DOHH2 (cell line): ENCODE measurements at regions not wholly inside any gene's neighbourhood (a gene's known extent, or its start where the extent isn't known, plus 50 kb on each side); places are given as distances from the start of the nearest gene placed in this dataset.

Source experiments
- H3F3A ChIP-seq: fragments of 200-600 bp; sonication (generic), shearing (Covaris generic); 2 replicates; pipeline ENCODE4 v1.6.0; 2016; ENCODE audit warnings: antibody characterized with exemption, mild to moderate bottlenecking; ENCODE audit not compliant: control insufficient read depth, insufficient read depth
- H3K27ac ChIP-seq: fragments of 200-600 bp; sonication (generic); 2 replicates; pipeline ENCODE4 v1.5.1; 2014; ENCODE audit warnings: low read depth, mild to moderate bottlenecking, low read length, moderate library complexity
- H3K27me3 ChIP-seq: fragments of 200-600 bp; sonication (generic); 2 replicates; pipeline ENCODE4 v1.6.1; 2014; ENCODE audit warnings: mild to moderate bottlenecking, low read length, mixed read lengths; ENCODE audit not compliant: control insufficient read depth
- H3K36me3 ChIP-seq: fragments of 200-600 bp; sonication (generic); 2 replicates; pipeline ENCODE4 v1.6.1; 2014; ENCODE audit warnings: mild to moderate bottlenecking, low read length, moderate library complexity, mixed read lengths; ENCODE audit not compliant: control insufficient read depth
- H3K4me1 ChIP-seq: fragments of 200-600 bp; sonication (generic); 2 replicates; pipeline ENCODE4 v1.6.1; 2014; ENCODE audit warnings: mild to moderate bottlenecking, low read length, mixed read lengths; ENCODE audit not compliant: control insufficient read depth
- H3K4me2 ChIP-seq: fragments of 200-600 bp; sonication (generic); 2 replicates; pipeline ENCODE4 v1.6.0; 2014; ENCODE audit warnings: mild to moderate bottlenecking, low read length, moderate library complexity
- H3K4me3 ChIP-seq: fragments of 200-600 bp; sonication (generic); 2 replicates; pipeline ENCODE4 v1.5.1; 2014; ENCODE audit warnings: mild to moderate bottlenecking, low read length, mixed read lengths
- H3K79me2 ChIP-seq: fragments of 200-600 bp; sonication (generic); 2 replicates; pipeline ENCODE4 v1.6.1; 2014; ENCODE audit warnings: mild to moderate bottlenecking, low read length, mixed read lengths; ENCODE audit not compliant: control insufficient read depth
- H3K9me2 ChIP-seq: fragments of 200-600 bp; sonication (generic); replicated peaks from 2 replicates; pipeline ENCODE4 v1.6.1; 2014; ENCODE audit warnings: mild to moderate bottlenecking, low read length, mixed read lengths; ENCODE audit not compliant: control insufficient read depth
- H3K9me3 ChIP-seq: fragments of 200-600 bp; sonication (generic); 2 replicates; pipeline ENCODE4 v1.6.1; 2014; ENCODE audit warnings: antibody characterized with exemption, low read length, mixed read lengths; ENCODE audit not compliant: control insufficient read depth, insufficient read depth
- H4K20me1 ChIP-seq: fragments of 200-600 bp; sonication (generic); 2 replicates; pipeline ENCODE4 v1.6.0; 2014; ENCODE audit warnings: low read depth, mild to moderate bottlenecking, antibody characterized with exemption, low read length, moderate library complexity; ENCODE audit not compliant: control insufficient read depth, insufficient read depth
- EZH2phosphoT487 ChIP-seq: fragments of 200-600 bp; sonication (generic); IDR thresholded peaks from 2 replicates; pipeline ENCODE4 v1.6.1; 2017; ENCODE audit warnings: borderline replicate concordance, mild to moderate bottlenecking, antibody characterized with exemption, low read length, moderate library complexity, mixed read lengths
- TF ChIP-seq, protein P1 (sequence below): fragments of 200-600 bp; sonication (generic); IDR thresholded peaks from one replicate; pipeline ENCODE4 v1.5.1; 2014; ENCODE audit warnings: antibody characterized with exemption, mild to moderate bottlenecking, low read depth, low read length; ENCODE audit not compliant: poor library complexity, severe bottlenecking

DNA sequence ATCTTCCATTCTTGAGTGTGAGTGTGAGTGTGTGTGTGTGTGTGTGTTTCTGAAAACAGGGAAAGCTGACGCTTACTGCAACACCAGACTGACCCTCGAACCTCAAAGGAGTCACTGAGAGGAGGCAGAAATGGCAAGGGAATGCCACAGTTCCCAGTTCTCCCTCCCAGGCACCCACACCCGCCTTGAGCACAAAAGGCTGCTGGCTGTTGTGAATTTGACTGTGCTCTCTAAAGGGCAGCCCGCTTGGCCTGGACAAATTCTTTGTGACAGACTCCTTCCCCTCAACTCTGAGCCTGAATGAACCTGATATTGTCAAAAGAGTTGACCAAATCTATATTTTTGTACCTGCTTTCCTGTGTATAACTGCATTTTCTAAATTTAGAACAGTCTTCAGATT lies 245.7 kb upstream of the IRX2 start:
- TF ChIP-seq, protein P1, sequence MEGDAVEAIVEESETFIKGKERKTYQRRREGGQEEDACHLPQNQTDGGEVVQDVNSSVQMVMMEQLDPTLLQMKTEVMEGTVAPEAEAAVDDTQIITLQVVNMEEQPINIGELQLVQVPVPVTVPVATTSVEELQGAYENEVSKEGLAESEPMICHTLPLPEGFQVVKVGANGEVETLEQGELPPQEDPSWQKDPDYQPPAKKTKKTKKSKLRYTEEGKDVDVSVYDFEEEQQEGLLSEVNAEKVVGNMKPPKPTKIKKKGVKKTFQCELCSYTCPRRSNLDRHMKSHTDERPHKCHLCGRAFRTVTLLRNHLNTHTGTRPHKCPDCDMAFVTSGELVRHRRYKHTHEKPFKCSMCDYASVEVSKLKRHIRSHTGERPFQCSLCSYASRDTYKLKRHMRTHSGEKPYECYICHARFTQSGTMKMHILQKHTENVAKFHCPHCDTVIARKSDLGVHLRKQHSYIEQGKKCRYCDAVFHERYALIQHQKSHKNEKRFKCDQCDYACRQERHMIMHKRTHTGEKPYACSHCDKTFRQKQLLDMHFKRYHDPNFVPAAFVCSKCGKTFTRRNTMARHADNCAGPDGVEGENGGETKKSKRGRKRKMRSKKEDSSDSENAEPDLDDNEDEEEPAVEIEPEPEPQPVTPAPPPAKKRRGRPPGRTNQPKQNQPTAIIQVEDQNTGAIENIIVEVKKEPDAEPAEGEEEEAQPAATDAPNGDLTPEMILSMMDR, result no peak
- no peak for TF ChIP-seq EZH2phosphoT487
- H3K36me3 ChIP-seq, result no peaks in the 10 kb centered on the region
- H3F3A ChIP-seq, result no peaks in the 10 kb centered on the region
- peaks cover 10% of the 10 kb centered on the region; the same call in 1 of the 2 replicates for H3K9me3 ChIP-seq
- H3K27ac ChIP-seq, result no peak overlapping the region
- H3K4me1 ChIP-seq, result no peaks in the 10 kb centered on the region
- H3K27me3 ChIP-seq, result no peaks in the 10 kb centered on the region
- no peaks in the 10 kb centered on the region for H3K9me2 ChIP-seq
- no peak overlapping the region for H3K4me2 ChIP-seq
- H3K79me2 ChIP-seq, result no peaks in the 10 kb centered on the region
- H3K4me3 ChIP-seq, result no peak overlapping the region
- no peaks in the 10 kb centered on the region for H4K20me1 ChIP-seq

DNA sequence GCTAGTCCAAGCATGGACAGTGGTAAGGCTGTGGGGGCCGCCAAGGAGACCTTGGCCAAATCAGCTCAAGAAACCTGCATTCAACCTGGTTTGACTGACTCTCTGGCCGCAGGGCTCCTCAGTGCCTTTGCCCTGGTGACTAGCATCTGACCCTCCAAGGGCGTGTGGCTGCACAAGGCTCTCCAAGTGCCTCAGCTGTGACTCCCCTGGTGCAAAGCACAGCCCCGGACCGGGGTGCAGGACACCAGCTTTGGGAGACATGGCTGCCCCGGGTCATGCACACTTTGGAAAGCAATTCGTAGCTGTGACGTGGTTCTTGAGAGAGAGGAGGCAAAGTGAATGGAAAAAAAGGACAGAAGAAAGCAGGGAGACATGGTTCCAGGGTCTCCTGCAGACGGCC lies 245.2 kb upstream of the IRX2 start:
- Histone ChIP-seq H3K9me2 (no peaks in the 10 kb centered on the region), H3K27me3 (no peaks in the 10 kb centered on the region), H3K79me2 (no peaks in the 10 kb centered on the region), H3K4me3 (no peak overlapping the region), H3K36me3 (no peaks in the 10 kb centered on the region), H3F3A (no peaks in the 10 kb centered on the region), H3K4me2 (no peak overlapping the region), H3K4me1 (no peaks in the 10 kb centered on the region), H3K9me3 (peaks cover 8% of the 10 kb centered on the region; the same call in 1 of the 2 replicates), H3K27ac (no peak overlapping the region), H4K20me1 (no peaks in the 10 kb centered on the region)
- no peak for TF ChIP-seq EZH2phosphoT487
- TF ChIP-seq, protein P1, result no peak

GRCh38 chr5:2996248-2996647 lies 244.8 kb upstream of the IRX2 start:
- Histone ChIP-seq H3F3A (no peaks in the 10 kb centered on the region), H4K20me1 (no peaks in the 10 kb centered on the region), H3K27ac (no peak overlapping the region), H3K9me3 (peaks cover 7% of the 10 kb centered on the region; the same call in 1 of the 2 replicates), H3K4me1 (no peaks in the 10 kb centered on the region), H3K79me2 (no peaks in the 10 kb centered on the region), H3K36me3 (no peaks in the 10 kb centered on the region), H3K27me3 (no peaks in the 10 kb centered on the region), H3K4me3 (no peak overlapping the region), H3K4me2 (no peak overlapping the region), H3K9me2 (no peaks in the 10 kb centered on the region)
- TF ChIP-seq, protein P1, result no peak
- TF ChIP-seq EZH2phosphoT487, result no peak
